RWPE1 (cell line): ENCODE measurements at regions not wholly inside any gene's neighbourhood (a gene's known extent, or its start where the extent isn't known, plus 50 kb on each side); places are given as distances from the start of the nearest gene placed in this dataset.

Experiments used
- CTCF ChIA-PET: fragments of 350-600 bp; sonication (Branson Sonifier 250); formaldehyde crosslinking; extraction: SDS; loops from one replicate; lab custom pipeline; 2021; lab: Yijun Ruan, JAX
- POLR2A ChIA-PET: fragments of 400-600 bp; formaldehyde crosslinking; extraction: SDS; loops from one replicate; lab custom pipeline; 2020; ENCODE audit warnings: antibody characterized with exemption; ENCODE audit not compliant: low non-redundant PET; lab: Yijun Ruan, JAX
- DNase-seq: peaks from one replicate; pipeline ENCODE4 v3.0.0; 2012; ENCODE audit warnings: low spot score
- H3K27ac ChIP-seq: fragments of 450-650 bp; 2 replicates; pipeline ENCODE4 v1.5.1; 2017
- CTCF ChIP-seq: fragments of 450-650 bp; conservative IDR thresholded peaks from 2 replicates; pipeline ENCODE4 v1.5.1; 2017; ENCODE audit warnings: low read depth, mild to moderate bottlenecking

- CTCF ChIA-PET: interaction anchor here (0.7 kb wide), 1 partner anchor 476 kb away, joined by 3 read pairs; no protein-coding TSS in a partner anchor
- no peak overlapping the region for H3K27ac ChIP-seq
- no peak for TF ChIP-seq CTCF
- POLR2A ChIA-PET: no interaction called here
- DNase-seq: no peak
These were observed 1304.7 kb downstream of the CDH8 start for GRCh38 chr16:60731329-60732050.

GRCh38 chr16:60729051-60729450, 1307.2 kb downstream of the CDH8 start:
- CTCF ChIA-PET: interaction anchor here (0.8 kb wide), 1 partner anchor 152 kb away, joined by 3 read pairs; no protein-coding TSS in a partner anchor
- H3K27ac ChIP-seq: no peak overlapping the region
- no peak for DNase-seq
- TF ChIP-seq CTCF: no peak
- POLR2A ChIA-PET: no interaction called here

- H3K27ac ChIP-seq: no peak overlapping the region
- ChIA-PET POLR2A (no interaction called here), CTCF (no interaction called here)
- no peak for DNase-seq
- no peak for TF ChIP-seq CTCF
These were observed 1308.4 kb downstream of the CDH8 start for GRCh38 chr16:60727851-60728250.

GRCh38 chr16:60720060-60720459, 1316.2 kb downstream of the CDH8 start:
- CTCF ChIA-PET: no interaction called here
- TF ChIP-seq CTCF: no peak
- DNase-seq: no peak
- POLR2A ChIA-PET: no interaction called here
- no peak overlapping the region for H3K27ac ChIP-seq

- ChIA-PET POLR2A (no interaction called here), CTCF (no interaction called here)
- no peak overlapping the region for H3K27ac ChIP-seq
These were observed 1318.4 kb downstream of the CDH8 start for GRCh38 chr16:60717808-60718207.

GRCh38 chr16:60712144-60712543, 1324.1 kb downstream of the CDH8 start:
- no peak for TF ChIP-seq CTCF
- ChIA-PET POLR2A (no interaction called here), CTCF (no interaction called here)
- no peak overlapping the region for H3K27ac ChIP-seq
- DNase-seq: no peak

More at GRCh38 chr16:60717808-60718207, 1318.4 kb downstream of the CDH8 start:
- no peak for DNase-seq
- TF ChIP-seq CTCF: no peak
